K562 (cell line): ENCODE measurements at regions not wholly inside any gene's neighbourhood (a gene's known extent, or its start where the extent isn't known, plus 50 kb on each side); places are given as distances from the start of the nearest gene placed in this dataset.

Experiments used
- ATAC-seq: fragments of 200-7000 bp; cut with Tn5 transposase; 3 replicates; pipeline ENCODE4 v1.9.1; 2020; ENCODE audit warnings: moderate library complexity
- BruUV-seq: library from RNA; stranded (reverse); fragments of 400-500 nt; replicated peaks from 2 replicates; lab custom pipeline; 2021; lab: Mats Ljungman, UMichigan
- CTCF ChIA-PET: fragments of 300-600 bp; formaldehyde crosslinking; extraction: SDS; loops from one replicate; lab custom pipeline; 2021; ENCODE audit warnings: low intra/inter-chr PET ratio; lab: Yijun Ruan, JAX
- POLR2A ChIA-PET: fragments of 300-600, 350-650 bp; sonication (Branson Sonifier 250); formaldehyde crosslinking; extraction: SDS; loops from one replicate; lab custom pipeline; 2021; ENCODE audit warnings: antibody characterized with exemption, inconsistent platforms; lab: Yijun Ruan, JAX
- DNase-seq, 4 experiments: peaks; one replicate each; pipeline versions ENCODE4 v3.0.0 to v3.0.0-alpha.2; 2011 to 2018; ENCODE audit warnings: low spot score in 3 of 4, mixed read lengths in 3 of 4; ENCODE audit errors: extremely low read depth in 1 of 4
- FAIRE-seq: peaks from 2 replicates; lab custom pipeline; 2011; peaks lifted over from hg19 to GRCh38; lab: Jason Lieb, UNC
- H2AFZ ChIP-seq: 2 replicates; pipeline ENCODE4 v1.6.0; 2011; ENCODE audit warnings: low read depth, low read length, control low read depth, inconsistent platforms
- H3K27ac ChIP-seq: fragments of 200-600 bp; 3 replicates; pipeline ENCODE4 v1.8.0; 2011; ENCODE audit warnings: low read depth, mild to moderate bottlenecking, control low read depth, inconsistent platforms, low read length, moderate library complexity, mixed read lengths; ENCODE audit errors: extremely low read depth
- H3K27me3 ChIP-seq, 2 experiments: fragments of 300-600 bp in 1 of 2; 2 replicates in 1 of 2; 3 replicates in 1 of 2; pipeline versions ENCODE4 v1.6.0 to v1.8.0; 2011; ENCODE audit warnings: inconsistent platforms in 2 of 2, low read length in 2 of 2, mild to moderate bottlenecking in 1 of 2, mixed read lengths in 1 of 2, moderate library complexity in 1 of 2; ENCODE audit not compliant: control insufficient read depth in 2 of 2, insufficient read depth in 2 of 2
- H3K36me3 ChIP-seq: fragments of 300-600 bp; 3 replicates; pipeline ENCODE4 v1.8.0; 2011; ENCODE audit warnings: mild to moderate bottlenecking, low read length, inconsistent platforms; ENCODE audit not compliant: control insufficient read depth, insufficient read depth
- H3K4me1 ChIP-seq, 2 experiments: fragments of 200-600 bp in 1 of 2; replicated peaks in 1 of 2; 2 replicates in 1 of 2; 3 replicates in 1 of 2; pipeline versions ENCODE4 v1.5.1 to v1.8.0; 2011; ENCODE audit warnings: inconsistent platforms in 2 of 2, low read length in 2 of 2, mild to moderate bottlenecking in 1 of 2, mixed read lengths in 1 of 2, moderate library complexity in 1 of 2; ENCODE audit not compliant: control insufficient read depth in 2 of 2, insufficient read depth in 2 of 2
- H3K4me2 ChIP-seq: 2 replicates; pipeline ENCODE4 v1.6.1; 2011; ENCODE audit warnings: low read length, control low read depth, inconsistent platforms, mixed read lengths; ENCODE audit not compliant: insufficient read depth
- H3K4me3 ChIP-seq: fragments of 200-600 bp; sonication (generic), shearing (Covaris generic); 2 replicates; pipeline ENCODE4 v1.5.1; 2016; ENCODE audit warnings: control low read depth, inconsistent platforms
- H3K79me2 ChIP-seq: fragments of 200-600 bp; 3 replicates; pipeline ENCODE4 v1.8.0; 2011; ENCODE audit warnings: low read length, inconsistent platforms; ENCODE audit not compliant: control insufficient read depth, insufficient read depth
- H3K9ac ChIP-seq, 2 experiments: 2 replicates each; pipeline versions ENCODE4 v1.6.0 to v1.6.1; 2011; ENCODE audit warnings: low read depth in 2 of 2, low read length in 2 of 2, control low read depth in 1 of 2, inconsistent platforms in 1 of 2, mild to moderate bottlenecking in 1 of 2, mixed read lengths in 1 of 2; ENCODE audit not compliant: insufficient read depth in 1 of 2
- H3K9me1 ChIP-seq: one replicate; pipeline ENCODE4 v1.6.0; 2011; ENCODE audit warnings: inconsistent platforms, mild to moderate bottlenecking, low read length, moderate library complexity; ENCODE audit not compliant: control insufficient read depth, insufficient read depth
- H3K9me3 ChIP-seq: replicated peaks from 2 replicates; pipeline ENCODE4 v1.5.1; 2011; ENCODE audit warnings: low read depth, low read length, inconsistent platforms; ENCODE audit not compliant: control insufficient read depth, insufficient read depth
- H4K20me1 ChIP-seq: replicated peaks from 2 replicates; pipeline ENCODE4 v1.6.1; 2011; ENCODE audit warnings: low read length, inconsistent platforms, mixed read lengths; ENCODE audit not compliant: control insufficient read depth, insufficient read depth
- ARHGAP35 ChIP-seq: fragments of 450-650 bp; IDR thresholded peaks from 2 replicates; pipeline ENCODE4 v1.6.1; 2018; ENCODE audit not compliant: partially characterized antibody
- BCOR ChIP-seq: fragments of 450-650 bp; IDR thresholded peaks from 2 replicates; pipeline ENCODE4 v1.6.1; 2016
- CBX3 ChIP-seq, 2 experiments: IDR thresholded peaks; 1 replicate in 1 of 2; 2 replicates in 1 of 2; pipeline ENCODE4 v1.6.1; 2012; ENCODE audit warnings: inconsistent platforms in 2 of 2, low read length in 2 of 2, borderline replicate concordance in 1 of 2, control low read depth in 1 of 2
- CCNT2 ChIP-seq: IDR thresholded peaks from 2 replicates; pipeline ENCODE4 v1.6.1; 2011; ENCODE audit warnings: borderline replicate concordance, low read depth, mild to moderate bottlenecking, moderate library complexity, mixed read lengths, low read length; ENCODE audit not compliant: insufficient read length; ENCODE audit errors: extremely low read depth
- FUS ChIP-seq: fragments of 200-400 bp; formaldehyde crosslinking; optimal IDR thresholded peaks from 2 replicates; pipeline ENCODE3; 2017; ENCODE audit warnings: low read depth, low read length
- MAZ ChIP-seq, 2 experiments: fragments of 450-650 bp in 1 of 2; sonication (generic) in 1 of 2; formaldehyde crosslinking; IDR thresholded peaks in 1 of 2; conservative IDR thresholded peaks in 1 of 2; 2 replicates each; pipeline versions ENCODE4 v1.4.0 to v1.5.0; 2020; ENCODE audit warnings: mild to moderate bottlenecking in 1 of 2, missing genetic modification reagents in 1 of 2
- MTA3 ChIP-seq: fragments of 450-650 bp; formaldehyde crosslinking; IDR thresholded peaks from 2 replicates; pipeline ENCODE4 v1.6.1; 2017; ENCODE audit warnings: mild to moderate bottlenecking, borderline replicate concordance
- NCOA1 ChIP-seq: fragments of 450-650 bp; IDR thresholded peaks from 2 replicates; pipeline ENCODE4 v1.6.1; 2016; ENCODE audit warnings: low read depth
- NR2C1 ChIP-seq, 2 experiments: fragments of 450-650 bp; IDR thresholded peaks; 2 replicates each; pipeline ENCODE4 v1.6.1; 2017; ENCODE audit warnings: mild to moderate bottlenecking in 2 of 2, antibody characterized with exemption in 1 of 2, inconsistent platforms in 1 of 2, missing compliant biosample characterization in 1 of 2, missing genetic modification characterization in 1 of 2
- SREBF2 ChIP-seq: sonication (generic); formaldehyde crosslinking; IDR thresholded peaks from 2 replicates; pipeline ENCODE4 v1.4.0; 2020; ENCODE audit warnings: mild to moderate bottlenecking, missing genetic modification reagents
- TFE3 ChIP-seq: fragments of 450-650 bp; formaldehyde crosslinking; IDR thresholded peaks from 2 replicates; pipeline ENCODE4 v1.4.0; 2020; ENCODE audit warnings: mild to moderate bottlenecking, mixed read lengths
- ZFX ChIP-seq: sonication (generic); formaldehyde crosslinking; IDR thresholded peaks from 2 replicates; pipeline ENCODE4 v1.8.0; 2022; ENCODE audit warnings: mild to moderate bottlenecking, missing genetic modification reagents, moderate library complexity
- ZNF121 ChIP-seq: sonication (generic); formaldehyde crosslinking; conservative IDR thresholded peaks from 2 replicates; pipeline ENCODE4 v1.8.0; 2022; ENCODE audit warnings: missing genetic modification reagents
- ZNF217 ChIP-seq: sonication (generic); formaldehyde crosslinking; IDR thresholded peaks from 2 replicates; pipeline ENCODE4 v1.8.0; 2022; ENCODE audit warnings: mild to moderate bottlenecking, missing genetic modification reagents
- ZNF3 ChIP-seq: fragments of 250-450 bp; sonication (Bioruptor Pico); IDR thresholded peaks from 2 replicates; pipeline ENCODE4 v1.5.0; 2021; ENCODE audit warnings: mild to moderate bottlenecking, moderate library complexity
- ZNF398 ChIP-seq: fragments of 250-450 bp; sonication (Bioruptor Pico); IDR thresholded peaks from 2 replicates; pipeline ENCODE4 v1.8.0; 2021; ENCODE audit warnings: moderate library complexity, mild to moderate bottlenecking, inconsistent platforms
- WGBS: fragments of 100-300 bp; shearing (Covaris generic); methylation state at CpG from one replicate; pipeline ENCODE4 v1.1.6; 2016; ENCODE audit warnings: low coverage, mixed read lengths; ENCODE audit not compliant: insufficient coverage; ENCODE audit errors: missing lambda C conversion rate; 5-methylcytosine and 5-hydroxymethylcytosine counted together
- in situ Hi-C: fragments of 300-500 bp; cut with MboI; formaldehyde crosslinking; loops from 4 replicates; pipeline ENCODE4 v1.15.0; 2018; ENCODE audit warnings: inconsistent platforms, mixed read lengths
- intact Hi-C: fragments of 100-400 bp; cut with micrococcal nuclease; formaldehyde crosslinking; loops from 2 replicates; pipeline ENCODE4 v1.14.2; 2022

- TF ChIP-seq TFE3 (CRISPR knock-in tag) = no peak
These were observed 72.8 kb upstream of the CACUL1 start (continued) for GRCh38 chr10:118827466-118828155.

- Histone ChIP-seq H3K79me2 (no peaks in the 10 kb centered on the region), H3K36me3 (no peaks in the 10 kb centered on the region), H2AFZ (no peak overlapping the region), H4K20me1 (no peaks in the 10 kb centered on the region), H3K27ac (no peak overlapping the region), H3K9me1 (no peaks in the 10 kb centered on the region), H3K27me3 (peaks cover 0 to 3% of the 10 kb centered on the region in 2 experiments; a peak in 1 of 5 replicates), H3K4me3 (no peak overlapping the region), H3K9ac (no peak overlapping the region), H3K4me1 (no peaks in the 10 kb centered on the region), H3K4me2 (no peak overlapping the region), H3K9me3 (no peaks in the 10 kb centered on the region)
- 0% methylated on average over 6 of the region's 7 CpGs for WGBS
- in situ Hi-C loops = no loop called here
- BruUV-seq = no TSS peak
- no peak for DNase-seq
- FAIRE-seq = no peak
- POLR2A ChIA-PET = interaction anchor here (0.6 to 2.1 kb wide), 2 partner anchors 18 to 1401 kb away, joined by 3 to 7 read pairs; no protein-coding TSS in a partner anchor
- no peak for ATAC-seq
- CTCF ChIA-PET = no interaction called here
- intact Hi-C loops = no loop called here
- TF ChIP-seq ZNF398 (CRISPR knock-in tag) (no peak), BCOR (no peak), CCNT2 (no peak), FUS (no peak), MTA3 (no peak), CBX3 (IDR thresholded peaks at IDR 0.05; ENCODE audit: borderline replicate concordance in 1 of 2, low read length in 2 of 2) (no peak), ZNF121 (no peak), ZNF3 (CRISPR knock-in tag) (no peak), SREBF2 (CRISPR knock-in tag) (no peak), NR2C1 (IDR thresholded peaks at IDR 0.05) (no peak), NR2C1 (tag; IDR thresholded peaks at IDR 0.05) (no peak), NCOA1 (no peak), ARHGAP35 (no peak), ZFX (CRISPR knock-in tag) (no peak), ZNF217 (CRISPR knock-in tag) (no peak), MAZ (CRISPR knock-in tag; conservative IDR thresholded peaks at IDR 0.05 in 1 of 2, IDR thresholded peaks at IDR 0.05 in 1 of 2) (no peak)
These were observed 77.5 kb upstream of the CACUL1 start for GRCh38 chr10:118832241-118832651.
